PC-9 (cell line): ENCODE measurements at regions not wholly inside any gene's neighbourhood (a gene's known extent, or its start where the extent isn't known, plus 50 kb on each side); places are given as distances from the start of the nearest gene placed in this dataset.

ENCODE experiments used
- BruUV-seq: library from RNA; stranded (reverse); fragments of 400-500 nt; replicated peaks from 2 replicates; lab custom pipeline; 2021; lab: Mats Ljungman, UMichigan
- CTCF ChIA-PET: fragments of 300-600 bp; sonication (Branson Sonifier 250); formaldehyde crosslinking; loops from one replicate; lab custom pipeline; 2022; ENCODE audit warnings: antibody characterized with exemption; lab: Charles Lee
- POLR2A ChIA-PET: fragments of 300-600 bp; sonication (Branson Sonifier 250); formaldehyde crosslinking; loops from one replicate; lab custom pipeline; 2022; ENCODE audit warnings: antibody characterized with exemption; ENCODE audit not compliant: unreplicated experiment; lab: Charles Lee
- DNase-seq, 2 experiments: peaks; one replicate each; pipeline versions ENCODE4 v3.0.0 to v3.0.0-alpha.2; 2015 to 2022; ENCODE audit warnings: mixed read lengths in 1 of 2
- H2AFZ ChIP-seq: fragments of 200-600 bp; sonication (generic); 2 replicates; pipeline ENCODE4 v1.8.1; 2017; ENCODE audit warnings: antibody characterized with exemption
- H3F3A ChIP-seq: fragments of 200-600 bp; sonication (generic); 2 replicates; pipeline ENCODE4 v1.8.1; 2017; ENCODE audit warnings: antibody characterized with exemption, mild to moderate bottlenecking, low read depth; ENCODE audit not compliant: insufficient read depth
- H3K27ac ChIP-seq: fragments of 200-600 bp; sonication (generic); 2 replicates; pipeline ENCODE4 v1.6.1; 2016; ENCODE audit warnings: mixed run types
- H3K27me3 ChIP-seq: fragments of 200-600 bp; sonication (generic); 2 replicates; pipeline ENCODE4 v1.6.1; 2016; ENCODE audit warnings: low read depth, mixed run types; ENCODE audit not compliant: insufficient read depth
- H3K36me3 ChIP-seq: fragments of 200-600 bp; sonication (generic); 2 replicates; pipeline ENCODE4 v1.6.1; 2016; ENCODE audit warnings: low read depth, mixed run types
- H3K4me1 ChIP-seq: fragments of 200-600 bp; sonication (generic); replicated peaks from 2 replicates; pipeline ENCODE4 v1.6.1; 2016; ENCODE audit warnings: mixed run types; ENCODE audit not compliant: insufficient read depth
- H3K4me2 ChIP-seq: fragments of 200-600 bp; sonication (generic); 2 replicates; pipeline ENCODE4 v1.6.1; 2017; ENCODE audit warnings: mixed run types
- H3K4me3 ChIP-seq: fragments of 200-600 bp; sonication (generic); 2 replicates; pipeline ENCODE4 v1.6.1; 2016; ENCODE audit warnings: mixed run types
- H3K79me2 ChIP-seq: fragments of 200-600 bp; sonication (generic); 2 replicates; pipeline ENCODE4 v1.6.1; 2017; ENCODE audit warnings: low read depth, mixed run types
- H3K9me2 ChIP-seq: fragments of 200-600 bp; sonication (generic); 2 replicates; pipeline ENCODE4 v1.8.1; 2017; ENCODE audit warnings: mild to moderate bottlenecking; ENCODE audit not compliant: insufficient read depth
- H3K9me3 ChIP-seq: fragments of 200-600 bp; sonication (generic); 2 replicates; pipeline ENCODE4 v1.8.1; 2016; ENCODE audit warnings: low read depth; ENCODE audit not compliant: insufficient read depth
- H4K20me1 ChIP-seq: fragments of 200-600 bp; sonication (generic); 2 replicates; pipeline ENCODE4 v1.8.1; 2017; ENCODE audit not compliant: insufficient read depth
- EZH2 ChIP-seq: fragments of 200-600 bp; sonication (generic); IDR thresholded peaks from 2 replicates; pipeline ENCODE4 v1.8.0; 2017; ENCODE audit warnings: antibody characterized with exemption, low read depth
- intact Hi-C: fragments of 100-400 bp; cut with micrococcal nuclease; formaldehyde crosslinking; loops from one replicate; pipeline ENCODE4 v1.10.0; 2022; ENCODE audit not compliant: unreplicated experiment
- TF ChIP-seq, protein P1 (sequence below): fragments of 200-600 bp; sonication (generic); conservative IDR thresholded peaks from 2 replicates; pipeline ENCODE4 v1.6.1; 2017; ENCODE audit warnings: mixed run types, antibody characterized with exemption, mild to moderate bottlenecking, moderate library complexity

- no TSS peak for BruUV-seq
- POLR2A ChIA-PET, result no interaction called here
- H3K9me3 ChIP-seq, result no peaks in the 10 kb centered on the region
Observed at GRCh38 chr5:82473262-82473661, 195.1 kb upstream of the RPS23 start.

GRCh38 chr5:82470185-82470994 is 192.2 kb upstream of the RPS23 start:
- CTCF ChIA-PET, result no interaction called here

More at GRCh38 chr5:82473262-82473661, 195.1 kb upstream of the RPS23 start:
- Histone ChIP-seq H4K20me1 (no peaks in the 10 kb centered on the region), H3K27me3 (no peaks in the 10 kb centered on the region), H3K79me2 (no peaks in the 10 kb centered on the region), H3K27ac (no peak overlapping the region), H3K4me1 (no peaks in the 10 kb centered on the region), H3K9me2 (no peaks in the 10 kb centered on the region), H2AFZ (no peak overlapping the region), H3F3A (no peaks in the 10 kb centered on the region), H3K4me2 (no peak overlapping the region), H3K36me3 (no peaks in the 10 kb centered on the region), H3K4me3 (no peak overlapping the region)
- DNase-seq, result no peak
- TF ChIP-seq EZH2, result no peak
- TF ChIP-seq, protein P1, sequence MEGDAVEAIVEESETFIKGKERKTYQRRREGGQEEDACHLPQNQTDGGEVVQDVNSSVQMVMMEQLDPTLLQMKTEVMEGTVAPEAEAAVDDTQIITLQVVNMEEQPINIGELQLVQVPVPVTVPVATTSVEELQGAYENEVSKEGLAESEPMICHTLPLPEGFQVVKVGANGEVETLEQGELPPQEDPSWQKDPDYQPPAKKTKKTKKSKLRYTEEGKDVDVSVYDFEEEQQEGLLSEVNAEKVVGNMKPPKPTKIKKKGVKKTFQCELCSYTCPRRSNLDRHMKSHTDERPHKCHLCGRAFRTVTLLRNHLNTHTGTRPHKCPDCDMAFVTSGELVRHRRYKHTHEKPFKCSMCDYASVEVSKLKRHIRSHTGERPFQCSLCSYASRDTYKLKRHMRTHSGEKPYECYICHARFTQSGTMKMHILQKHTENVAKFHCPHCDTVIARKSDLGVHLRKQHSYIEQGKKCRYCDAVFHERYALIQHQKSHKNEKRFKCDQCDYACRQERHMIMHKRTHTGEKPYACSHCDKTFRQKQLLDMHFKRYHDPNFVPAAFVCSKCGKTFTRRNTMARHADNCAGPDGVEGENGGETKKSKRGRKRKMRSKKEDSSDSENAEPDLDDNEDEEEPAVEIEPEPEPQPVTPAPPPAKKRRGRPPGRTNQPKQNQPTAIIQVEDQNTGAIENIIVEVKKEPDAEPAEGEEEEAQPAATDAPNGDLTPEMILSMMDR, result no peak
- CTCF ChIA-PET, result no interaction called here
- intact Hi-C loops, result no loop called here

DNA sequence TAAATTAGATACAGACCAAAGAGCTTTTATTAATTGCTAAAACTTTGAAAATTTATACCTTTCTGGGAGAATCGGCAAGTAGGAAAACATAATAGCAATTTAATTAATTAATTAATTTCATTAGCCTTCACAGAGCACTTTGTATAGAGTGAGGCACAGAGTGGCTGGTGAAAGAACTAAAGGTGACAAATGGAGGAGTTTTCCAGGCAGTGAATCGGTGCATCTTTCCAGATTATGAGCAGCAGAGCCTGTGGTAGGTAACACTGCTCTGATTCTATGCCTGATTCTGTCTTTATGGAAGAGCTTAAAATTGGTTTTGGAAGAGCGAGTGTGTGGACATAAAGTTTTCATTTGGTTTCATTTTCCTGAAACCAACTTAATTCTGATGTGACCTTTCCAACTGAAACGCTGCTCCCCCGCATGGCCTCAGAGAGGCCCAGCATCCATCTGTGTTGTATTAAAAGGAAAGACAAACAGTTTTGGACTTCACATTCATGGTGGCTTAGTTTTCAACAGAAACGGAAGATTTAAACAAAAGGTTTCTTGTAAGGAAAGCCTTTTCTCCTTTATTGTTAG is 188.9 kb upstream of the RPS23 start:
- no peak overlapping the region for H2AFZ ChIP-seq
- no TSS peak for BruUV-seq
- no peaks in the 10 kb centered on the region for H3K9me2 ChIP-seq
- H4K20me1 ChIP-seq, result no peaks in the 10 kb centered on the region
- no peak for TF ChIP-seq EZH2
- H3K36me3 ChIP-seq, result no peaks in the 10 kb centered on the region
- no peak overlapping the region for H3K27ac ChIP-seq
- H3K9me3 ChIP-seq, result no peaks in the 10 kb centered on the region
- no peak overlapping the region for H3K4me3 ChIP-seq
- no peak overlapping the region for H3K4me2 ChIP-seq
- intact Hi-C loops, result no loop called here
- DNase-seq, result no peak
- no peaks in the 10 kb centered on the region for H3K27me3 ChIP-seq
- ChIA-PET POLR2A (no interaction called here), CTCF (no interaction called here)
- H3K79me2 ChIP-seq, result no peaks in the 10 kb centered on the region
- H3K4me1 ChIP-seq, result no peaks in the 10 kb centered on the region
- H3F3A ChIP-seq, result no peaks in the 10 kb centered on the region

More at GRCh38 chr5:82470185-82470994, 192.2 kb upstream of the RPS23 start:
- no peak for TF ChIP-seq EZH2
- TF ChIP-seq, protein P1, result no peak
- intact Hi-C loops, result no loop called here
- Histone ChIP-seq H3K9me3 (no peaks in the 10 kb centered on the region), H3K4me2 (no peak overlapping the region), H3K4me3 (no peak overlapping the region), H3K9me2 (no peaks in the 10 kb centered on the region), H3F3A (no peaks in the 10 kb centered on the region), H2AFZ (no peak overlapping the region), H4K20me1 (no peaks in the 10 kb centered on the region), H3K27ac (no peak overlapping the region), H3K4me1 (no peaks in the 10 kb centered on the region), H3K79me2 (no peaks in the 10 kb centered on the region), H3K36me3 (no peaks in the 10 kb centered on the region), H3K27me3 (no peaks in the 10 kb centered on the region)
- DNase-seq, result no peak
- POLR2A ChIA-PET, result no interaction called here
- no TSS peak for BruUV-seq
